ENCODE measurements at regions not wholly inside any gene's neighbourhood (a gene's known extent, or its start where the extent isn't known, plus 50 kb on each side); places are given as distances from the start of the nearest gene placed in this dataset.

DNA sequence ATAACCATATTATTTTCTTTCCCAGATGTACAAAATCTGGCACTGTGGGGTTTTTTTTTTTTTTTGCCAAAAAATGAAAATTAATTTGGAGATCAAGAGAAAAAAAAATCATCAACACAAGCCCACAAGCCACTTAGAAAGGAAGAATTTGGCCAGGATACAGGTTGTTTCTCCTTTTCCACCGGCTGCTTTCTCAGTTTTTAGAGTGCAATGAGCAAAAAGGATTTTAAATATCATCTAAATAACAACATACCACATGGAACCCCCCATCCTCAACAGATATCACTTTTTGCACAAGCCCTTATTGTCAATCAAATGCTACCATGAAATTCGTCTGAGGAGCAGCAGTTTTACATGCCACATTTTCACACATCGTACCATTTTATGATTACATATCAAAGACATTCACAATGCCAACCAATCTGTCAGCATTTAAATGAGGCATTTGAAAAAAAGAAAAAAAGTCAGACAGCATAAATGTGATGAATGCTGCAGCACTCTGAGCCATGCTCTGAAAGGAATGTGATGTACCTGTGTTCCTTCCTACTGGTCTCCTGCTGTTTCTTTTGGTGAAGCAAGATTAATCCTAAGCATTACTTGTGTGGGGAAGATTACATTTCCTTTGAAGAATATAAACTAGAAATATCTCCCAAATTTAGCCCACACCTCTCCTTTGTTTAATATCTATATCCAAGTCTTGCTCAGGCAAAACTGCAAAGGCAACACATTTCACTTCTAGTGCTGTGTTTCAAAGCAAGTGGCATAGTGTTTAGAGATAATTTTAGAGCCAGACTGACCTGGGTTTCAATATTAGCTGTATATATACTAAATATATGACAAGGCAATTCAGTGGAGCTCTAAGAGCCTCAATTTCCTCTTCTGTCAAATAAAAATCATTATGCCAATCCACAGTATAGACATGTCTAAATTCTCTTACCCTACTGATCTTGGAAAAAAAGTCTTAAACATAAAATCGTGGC is 391.3 kb downstream of the CMPK2 start:
- no peak for DNase-seq (ENCODE audit: low spot score)

DNA sequence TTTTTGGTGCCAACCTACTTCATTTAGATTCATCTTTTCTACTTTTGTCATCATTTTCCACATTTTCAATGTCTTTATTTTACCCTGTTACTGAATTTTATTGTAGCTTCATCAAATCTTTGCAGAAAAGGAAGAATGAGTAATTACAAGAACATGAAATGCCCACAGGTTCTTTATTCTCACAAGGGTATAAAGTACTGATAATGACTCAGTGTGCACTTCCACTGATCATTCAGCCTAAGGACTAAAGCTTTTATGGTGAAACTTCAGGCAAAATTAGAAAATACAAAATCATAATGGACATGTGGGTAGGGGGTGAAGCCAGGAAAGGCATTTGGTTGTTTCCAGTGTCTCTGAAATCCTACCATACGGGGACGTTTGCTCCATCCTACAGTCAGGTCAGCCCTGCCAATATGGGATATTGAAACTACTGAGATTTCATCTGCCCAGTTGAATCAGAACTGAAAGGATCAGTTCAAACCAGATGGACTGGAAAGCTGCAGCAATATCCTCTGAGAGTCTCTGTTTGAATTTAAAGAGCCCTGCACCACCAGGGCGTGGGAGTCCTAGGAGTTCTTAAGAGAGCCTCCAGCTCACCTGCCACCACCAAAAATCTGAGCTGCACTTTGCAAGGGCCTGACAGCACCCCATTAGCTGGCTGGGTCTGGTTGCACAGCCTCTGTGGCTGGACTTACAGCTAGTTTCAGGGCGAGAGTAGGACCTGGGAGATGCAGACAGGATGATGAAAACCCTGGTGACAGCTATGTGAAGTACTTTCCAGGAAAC is 390.4 kb downstream of the CMPK2 start:
- DNase-seq (ENCODE audit: low spot score) = no peak

DNA sequence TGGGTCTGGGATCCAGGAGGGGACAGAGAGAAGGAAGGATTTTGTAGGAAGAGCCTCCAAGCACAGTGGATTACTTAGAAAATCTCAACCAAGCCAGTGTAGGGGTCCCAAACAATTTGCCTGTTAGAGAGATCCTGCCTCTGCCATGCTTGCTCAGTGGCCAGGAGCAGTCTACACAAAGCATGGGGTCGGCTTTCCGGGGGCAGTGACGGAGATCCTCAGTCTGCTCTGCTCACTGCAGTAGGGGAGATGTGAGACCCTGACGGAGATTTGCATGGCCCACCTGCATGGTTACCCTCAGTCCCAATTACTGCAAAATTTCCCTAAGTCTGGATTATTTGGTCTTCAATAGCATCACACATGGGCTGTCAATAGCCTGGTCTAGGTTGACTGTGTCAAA is 385.2 kb downstream of the CMPK2 start:
- DNase-seq (ENCODE audit: low spot score) = no peak

DNA sequence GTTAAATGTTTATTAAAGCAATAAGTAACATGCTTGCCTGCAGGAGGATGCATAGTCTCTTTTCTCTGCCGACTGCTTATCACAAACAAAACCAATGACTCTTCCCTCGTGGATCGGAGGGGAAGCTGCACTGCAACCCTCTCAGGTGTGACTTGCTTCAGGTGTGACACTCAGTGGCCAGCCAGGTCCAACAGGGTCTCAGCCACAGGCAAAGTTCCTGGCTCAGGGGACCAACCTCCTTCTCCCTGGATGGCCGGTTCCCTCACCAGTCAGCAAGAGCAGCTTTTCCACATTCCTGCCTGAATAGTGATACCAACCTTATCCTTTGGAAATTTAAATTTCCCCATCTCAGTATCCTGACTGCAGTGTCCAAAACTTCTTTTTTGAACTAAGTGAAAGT is 383.5 kb downstream of the CMPK2 start:
- DNase-seq (ENCODE audit: low spot score) = no peak

DNA sequence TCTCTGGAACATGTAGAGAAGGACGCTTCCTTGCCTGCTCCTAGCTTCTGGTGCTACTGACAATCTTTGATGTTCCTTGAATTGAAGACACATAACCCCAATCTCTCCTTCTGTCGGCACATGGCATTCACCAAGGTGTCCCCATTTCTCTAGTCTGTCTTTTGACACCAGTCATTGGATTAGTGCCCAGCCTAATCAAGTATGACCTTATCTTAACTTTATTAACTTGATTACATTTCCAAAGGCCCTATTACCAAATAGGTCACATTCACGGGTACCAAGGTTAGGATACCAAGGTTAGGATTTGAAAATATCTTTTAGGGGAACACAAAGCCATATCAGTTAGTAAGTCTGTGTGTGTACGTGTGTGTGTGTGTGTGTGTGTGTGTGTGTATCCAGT is 377.9 kb downstream of the CMPK2 start:
- DNase-seq (ENCODE audit: low spot score) = no peak

DNA sequence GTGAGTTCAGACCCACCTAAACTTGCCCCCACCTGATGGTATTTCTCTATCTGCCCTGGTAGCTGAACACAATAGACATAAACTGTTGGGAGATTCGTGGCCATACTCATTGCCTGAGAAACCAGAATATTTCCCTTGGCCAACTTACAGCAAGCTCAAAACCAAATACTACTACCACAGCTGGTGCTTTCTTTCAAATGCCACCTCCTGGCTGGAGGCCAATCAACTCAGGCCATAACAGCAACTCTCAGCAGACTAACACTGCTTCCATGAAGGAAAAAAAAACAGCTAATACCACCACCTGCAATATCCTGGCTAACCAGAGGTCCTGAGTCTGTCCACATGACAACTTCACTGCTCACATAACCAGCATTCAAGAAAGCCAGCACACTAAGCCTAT is 373.1 kb downstream of the CMPK2 start:
- DNase-seq (ENCODE audit: low spot score) = no peak

DNA sequence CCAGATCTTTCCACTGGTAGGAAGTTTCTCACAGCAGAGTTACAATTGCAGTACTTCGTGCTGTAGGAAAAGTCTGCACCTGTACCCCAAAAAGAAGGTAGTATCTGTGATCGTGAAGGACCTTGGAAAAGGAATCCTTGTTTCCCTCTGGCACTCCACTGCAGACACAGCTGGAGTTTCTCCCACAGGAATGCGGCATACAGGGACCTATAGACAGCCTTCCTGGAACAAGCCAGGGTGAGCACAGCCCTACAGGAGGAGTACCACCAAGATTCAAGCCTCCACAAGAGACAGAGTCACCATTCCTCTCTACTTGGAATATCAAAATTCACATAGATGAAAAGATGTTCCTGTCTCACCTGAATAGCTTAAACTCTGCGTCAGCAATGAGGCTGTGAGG is 372.4 kb downstream of the CMPK2 start:
- DNase-seq (ENCODE audit: low spot score) = no peak

DNA sequence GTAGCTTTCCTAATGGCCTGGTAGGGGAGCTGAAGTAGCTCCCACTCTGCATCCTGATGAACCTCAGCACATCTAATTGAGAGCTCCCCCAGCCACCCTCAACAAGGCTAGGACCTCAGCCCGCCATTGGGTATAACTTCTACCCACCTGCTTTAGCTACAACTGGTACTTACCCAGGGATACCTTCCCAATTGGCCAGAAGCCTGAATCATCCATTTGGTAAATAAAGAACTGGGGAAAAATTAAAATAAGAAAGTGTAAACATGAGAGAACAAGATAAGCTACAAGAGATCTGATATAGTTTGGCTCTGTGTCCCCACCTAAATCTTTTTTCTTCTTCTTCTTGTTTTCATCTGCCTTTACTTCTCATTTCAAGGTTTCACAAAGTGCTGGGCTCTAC is 372.0 kb downstream of the CMPK2 start:
- DNase-seq (ENCODE audit: low spot score) = no peak

DNA sequence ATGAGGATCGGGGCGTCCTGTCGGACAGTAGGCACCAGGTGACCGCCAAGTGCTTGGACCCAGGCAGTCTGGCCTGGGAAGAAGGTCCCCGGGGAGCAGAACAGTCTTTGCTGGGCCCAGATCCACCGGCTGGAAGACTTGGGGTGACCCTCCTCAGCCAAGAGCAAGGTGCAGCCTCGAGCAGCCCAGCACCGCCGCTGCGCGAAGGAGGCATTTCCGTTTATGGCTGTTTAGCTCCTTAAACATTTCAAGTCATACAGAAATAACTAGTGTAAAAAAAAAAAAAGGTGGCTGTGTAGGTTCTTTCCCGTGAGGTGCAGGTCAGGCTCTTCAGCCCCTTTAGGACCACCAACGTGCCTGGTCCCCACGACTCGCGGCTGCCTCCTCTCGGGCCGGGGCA is 370.2 kb downstream of the CMPK2 start:
- no peak for DNase-seq (ENCODE audit: low spot score)

DNA sequence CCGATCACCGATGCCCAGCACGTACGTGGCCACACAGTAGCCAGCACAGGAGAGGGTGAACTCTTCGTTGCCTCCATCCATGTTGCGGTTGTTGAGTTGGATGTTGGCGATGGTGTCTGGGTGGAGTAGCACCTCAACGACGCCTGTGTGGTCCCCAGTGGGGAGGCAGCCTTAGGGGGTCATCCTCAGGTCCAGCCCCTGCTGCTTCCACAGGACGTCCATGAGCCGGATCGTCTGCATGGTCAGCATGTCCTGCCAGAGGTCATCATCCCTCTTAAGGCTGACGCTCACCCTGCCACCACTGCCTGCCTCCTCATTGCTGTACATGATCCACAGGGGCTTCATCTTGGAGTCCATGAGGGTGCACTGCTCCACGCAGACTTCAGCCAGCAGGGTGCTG is 369.3 kb downstream of the CMPK2 start:
- no peak for DNase-seq (ENCODE audit: low spot score)

DNA sequence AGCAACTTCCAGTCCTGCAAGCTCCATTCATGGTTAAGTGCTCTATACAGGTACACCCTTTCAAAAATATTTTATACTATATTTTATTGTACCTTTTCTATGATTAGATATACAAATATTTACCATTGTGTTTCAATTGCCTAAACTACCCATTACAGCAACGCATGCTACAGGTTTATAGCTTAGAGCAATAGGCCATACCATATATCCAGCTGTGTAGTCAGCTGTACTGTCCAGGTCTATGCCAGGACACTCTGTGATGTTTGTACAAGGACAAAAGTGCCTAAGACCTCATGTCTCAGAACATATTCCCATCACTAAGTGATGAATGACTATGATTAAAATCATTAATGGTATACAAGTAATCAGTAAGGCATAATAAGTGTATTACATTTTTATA is 368.7 kb downstream of the CMPK2 start:
- no peak for DNase-seq (ENCODE audit: low spot score)

DNA sequence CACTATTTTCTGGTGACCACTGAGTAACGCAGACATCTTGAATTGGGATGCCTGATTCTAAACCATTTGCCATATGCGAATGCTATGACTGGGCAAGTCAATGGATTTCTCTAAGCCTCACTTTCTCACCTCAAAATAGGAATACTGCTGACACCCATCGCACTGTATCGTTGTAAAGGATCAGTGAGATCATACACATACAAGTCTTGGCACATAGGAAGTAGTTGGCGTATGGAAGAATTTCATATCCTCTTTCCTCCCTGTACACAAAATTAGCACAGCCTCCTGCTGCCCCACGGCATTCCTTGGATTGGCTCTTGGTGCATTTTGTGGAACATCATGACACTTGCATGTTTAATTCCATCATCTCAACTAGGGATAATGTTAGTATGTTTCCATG is 366.9 kb downstream of the CMPK2 start:
- no peak for DNase-seq (ENCODE audit: low spot score)

DNA sequence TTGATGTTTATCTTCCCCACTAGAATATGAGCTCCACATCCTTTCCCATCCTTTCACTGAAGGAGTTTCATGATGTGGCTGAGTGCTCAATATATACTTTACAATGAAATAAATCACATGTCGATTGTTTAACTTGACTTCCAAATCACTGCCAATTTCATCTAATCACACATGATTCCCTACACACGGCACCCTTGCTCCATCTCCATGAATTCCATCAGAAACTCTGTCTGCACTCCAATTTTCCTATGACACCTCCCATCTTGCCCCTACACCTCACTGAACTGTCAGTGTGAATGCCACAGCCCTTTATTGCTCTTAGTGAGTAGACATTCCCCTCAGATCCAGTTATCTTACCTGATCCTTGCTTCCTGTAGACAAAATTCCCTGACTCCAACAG is 366.0 kb downstream of the CMPK2 start:
- no peak for DNase-seq (ENCODE audit: low spot score)

DNA sequence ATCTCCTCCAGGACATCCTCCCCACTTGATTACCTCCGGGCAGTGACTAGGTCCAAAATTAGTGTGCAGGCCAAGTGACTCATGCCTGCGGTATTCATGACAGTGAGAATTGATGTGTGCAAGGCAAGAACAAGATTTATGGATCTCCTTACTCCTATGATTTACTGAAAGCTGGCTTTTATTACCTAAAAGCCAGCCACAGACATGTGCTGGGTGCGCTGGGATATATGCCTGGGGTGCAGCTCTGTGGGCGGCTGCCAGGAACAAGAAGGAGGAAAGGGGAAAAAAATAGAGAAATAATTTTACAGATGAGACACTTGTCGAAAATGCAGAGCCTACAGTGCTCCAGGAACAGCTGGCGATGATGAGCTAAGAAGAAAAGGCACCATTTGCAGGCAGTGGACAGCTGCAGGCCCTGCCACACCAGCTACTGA is 359.3 kb downstream of the CMPK2 start:
- no peak for DNase-seq (ENCODE audit: low spot score)

DNA sequence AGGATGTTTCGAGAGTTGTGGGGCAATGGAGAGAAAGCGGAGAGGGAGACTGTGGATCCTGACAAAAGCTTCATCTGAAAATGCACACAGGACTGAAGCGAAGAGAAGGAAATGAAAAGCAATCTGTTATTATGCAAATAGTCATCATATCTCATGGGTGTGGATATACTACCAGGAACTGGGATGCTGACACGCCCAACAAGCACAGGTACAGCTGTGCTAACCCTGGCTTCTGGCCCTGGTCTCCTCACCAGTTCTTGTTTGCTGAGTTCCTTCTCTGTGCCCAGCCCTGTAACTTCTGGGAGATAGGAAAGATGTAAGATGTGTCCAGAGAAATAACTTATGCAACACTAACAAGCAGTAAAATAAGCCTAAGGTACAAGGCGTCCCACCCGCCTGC is 358.8 kb downstream of the CMPK2 start:
- no peak for DNase-seq (ENCODE audit: low spot score)

DNA sequence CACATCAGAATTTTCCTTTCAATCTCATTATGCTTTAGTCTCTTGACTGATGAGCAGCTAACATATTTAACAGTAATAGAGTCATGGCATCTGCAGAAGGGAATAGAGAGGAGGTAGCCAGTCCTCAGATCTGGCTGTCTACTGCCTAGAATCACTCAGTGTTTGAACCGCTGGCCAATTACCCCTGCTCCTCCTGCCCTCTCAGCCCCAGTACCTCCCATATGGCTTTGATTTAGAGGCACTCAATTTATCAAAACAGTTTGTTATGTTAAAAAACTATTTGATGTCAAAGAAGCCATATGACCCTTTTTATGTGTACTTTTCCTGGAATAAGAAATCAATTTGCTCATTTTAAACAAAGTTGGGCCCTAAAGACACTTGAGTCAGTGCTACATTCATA is 355.2 kb downstream of the CMPK2 start:
- DNase-seq (ENCODE audit: low spot score) = no peak

DNA sequence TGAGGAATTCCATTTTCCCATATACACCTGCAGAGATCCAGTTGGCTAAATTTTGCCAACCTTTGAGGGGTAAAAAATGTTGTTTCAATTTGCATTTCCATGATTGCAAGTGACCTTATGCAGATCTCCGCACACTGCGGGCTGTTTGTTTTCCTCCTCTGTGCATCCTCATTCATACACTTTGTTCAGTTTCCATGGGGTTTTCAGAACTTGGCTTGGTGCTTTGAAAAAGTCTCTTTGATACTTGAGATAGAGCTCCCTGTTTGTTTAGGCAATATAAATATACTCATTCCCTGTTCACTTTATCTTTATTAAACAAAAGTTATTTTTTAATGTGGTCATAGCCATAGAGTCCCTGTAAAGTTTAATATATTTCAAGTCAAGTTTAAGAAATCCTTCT is 353.1 kb downstream of the CMPK2 start:
- no peak for DNase-seq (ENCODE audit: low spot score)

DNA sequence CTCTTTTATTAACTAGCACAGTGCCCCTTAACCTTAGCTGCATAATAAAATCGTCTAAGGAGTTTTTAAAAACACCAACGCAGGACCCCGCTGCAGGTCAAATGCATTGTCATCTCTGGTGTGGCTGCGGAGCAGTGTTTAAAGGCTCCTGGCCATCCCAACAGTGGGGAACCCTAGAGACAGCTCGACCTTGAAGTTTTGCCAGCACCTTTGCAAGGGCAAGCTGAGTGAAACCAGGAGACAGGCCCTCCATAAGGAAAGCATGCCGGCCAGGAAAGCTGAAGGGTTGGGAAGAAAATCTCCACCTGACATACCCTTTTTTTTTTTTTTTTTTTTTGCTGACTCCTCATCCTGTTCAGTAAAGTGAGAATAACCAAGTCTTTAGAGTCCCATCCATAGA is 349.0 kb downstream of the CMPK2 start:
- no peak for DNase-seq (ENCODE audit: low spot score)

DNA sequence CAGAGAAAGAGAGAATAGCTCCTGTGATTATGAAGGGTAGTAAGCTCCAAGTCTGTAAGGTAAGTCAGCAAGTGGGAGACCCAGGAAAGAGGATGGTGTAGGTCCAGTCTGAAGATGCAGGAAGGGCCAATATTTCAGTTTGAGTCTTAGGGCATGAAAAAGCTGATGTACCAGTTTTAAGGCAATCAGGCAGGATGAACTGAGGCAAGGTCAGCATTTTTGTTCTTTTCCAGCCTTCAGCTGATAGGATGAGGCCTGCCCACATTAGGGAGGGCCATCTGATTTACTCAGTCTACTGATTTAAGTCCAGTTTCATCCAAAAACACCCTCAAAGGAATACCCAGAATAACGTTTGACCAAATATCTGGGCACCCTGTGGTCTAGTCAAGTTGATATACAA is 347.3 kb downstream of the CMPK2 start:
- no peak for DNase-seq (ENCODE audit: low spot score)

DNA sequence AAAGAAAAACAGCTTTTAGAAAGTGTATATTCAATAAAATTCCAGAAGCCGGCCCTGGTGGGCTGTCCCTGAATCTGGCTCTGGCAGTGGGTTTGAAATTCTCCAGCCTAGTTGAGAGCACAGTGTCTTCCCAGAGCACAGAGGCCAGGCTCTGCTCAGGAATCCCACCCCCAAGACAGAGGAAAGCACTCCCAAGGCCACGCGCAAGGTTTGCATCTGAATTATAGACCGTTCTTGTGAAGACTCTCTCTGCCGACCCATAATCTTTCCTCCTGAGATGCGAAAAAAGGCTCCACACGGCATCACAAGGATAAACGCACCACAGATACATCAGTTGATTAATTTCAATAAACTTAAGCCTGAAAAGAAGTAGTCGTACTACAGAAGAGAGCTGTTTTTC is 342.2 kb downstream of the CMPK2 start:
- DNase-seq (ENCODE audit: low spot score) = no peak

DNA sequence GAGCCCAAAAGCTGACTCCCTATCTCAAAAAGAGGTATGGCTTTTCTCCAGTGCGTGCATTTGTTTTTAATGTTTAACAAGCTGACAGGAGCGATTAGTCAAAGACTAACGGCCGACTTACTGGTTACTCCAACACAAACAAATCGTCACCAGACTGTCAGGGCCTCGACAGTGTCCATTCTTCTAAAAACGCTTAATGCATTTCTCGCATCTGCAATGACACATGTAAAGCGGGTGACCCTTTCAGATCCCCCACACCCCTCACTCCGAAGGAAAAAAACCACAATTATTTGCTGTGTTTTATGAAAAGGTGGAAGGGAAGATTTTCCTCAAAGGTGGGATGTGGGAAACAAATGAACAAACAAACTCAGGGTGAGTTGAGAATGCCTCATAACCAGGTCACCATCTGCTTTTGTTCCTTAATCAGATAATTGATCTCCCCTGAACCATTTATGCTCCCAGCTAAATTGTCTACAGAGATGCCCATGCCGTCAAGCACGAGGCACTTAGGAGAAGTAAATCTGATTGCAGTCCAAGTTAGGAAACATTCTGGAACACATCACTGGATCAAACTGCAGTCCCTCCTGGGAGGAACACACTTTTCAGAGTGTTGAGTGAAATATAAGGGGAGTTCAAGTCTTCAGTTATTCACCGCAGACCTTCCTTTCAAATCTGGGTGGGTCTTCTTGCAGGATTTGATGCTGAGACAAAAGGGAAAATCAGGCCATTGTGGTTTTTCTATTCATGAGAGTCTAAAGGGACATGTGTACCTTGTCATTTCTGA is 340.8 kb downstream of the CMPK2 start:
- no peak for DNase-seq (ENCODE audit: low spot score)

DNA sequence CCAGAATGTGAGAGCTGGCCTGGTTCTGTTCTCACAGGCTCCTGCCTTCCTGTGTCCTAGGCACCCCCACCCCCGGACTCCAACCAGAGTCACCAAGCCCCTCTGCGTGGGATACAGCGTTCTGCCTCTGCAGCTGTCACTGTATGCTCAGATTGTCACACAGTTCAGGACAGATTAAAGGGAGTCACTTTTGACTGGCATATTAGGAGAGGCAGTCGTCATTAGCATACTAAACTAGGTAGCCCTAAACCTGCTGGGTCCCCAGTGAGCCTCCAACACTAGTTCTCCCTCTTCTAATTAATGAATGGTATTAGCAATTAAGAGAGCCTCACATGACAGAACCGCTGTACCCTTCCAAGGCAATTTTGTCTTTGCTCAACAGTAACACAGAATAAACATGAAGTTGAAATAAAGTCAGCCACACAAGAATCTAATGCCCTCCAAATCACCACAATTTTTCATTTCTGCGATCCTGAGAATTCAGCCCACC is 340.2 kb downstream of the CMPK2 start:
- no peak for DNase-seq (ENCODE audit: low spot score)

All from CD4-positive, alpha-beta T cell treated with Interleukin-6 at 100 ng/mL for 8 hours (primary cell).